ENCODE measurements at regions not wholly inside any gene's neighbourhood (a gene's known extent, or its start where the extent isn't known, plus 50 kb on each side); places are given as distances from the start of the nearest gene placed in this dataset.

- no peak for TF ChIP-seq CTCF (IDR thresholded peaks at IDR 0.05; ENCODE audit: low read depth, low read length)
- DNase-seq (ENCODE audit: extremely low read depth, low read depth) = peak; percentile 90
These were observed 128.0 kb downstream of the RFLNA start for GRCh38 chr12:124422570-124423523.

GRCh38 chr12:124422142-124422569, 127.3 kb downstream of the RFLNA start:
- no peak for TF ChIP-seq CTCF (IDR thresholded peaks at IDR 0.05; ENCODE audit: low read depth, low read length)
- no peak for DNase-seq (ENCODE audit: extremely low read depth, low read depth)

GRCh38 chr12:124420996-124421674, 126.2 kb downstream of the RFLNA start:
- TF ChIP-seq CTCF (IDR thresholded peaks at IDR 0.05; ENCODE audit: low read depth, low read length) = no peak
- DNase-seq (ENCODE audit: extremely low read depth, low read depth) = no peak

- no peak for DNase-seq (ENCODE audit: extremely low read depth, low read depth)
- no peak for TF ChIP-seq CTCF (IDR thresholded peaks at IDR 0.05; ENCODE audit: low read depth, low read length)
These were observed 125.4 kb downstream of the RFLNA start for GRCh38 chr12:124420041-124420995.

- DNase-seq (ENCODE audit: extremely low read depth, low read depth) = no peak
- no peak for TF ChIP-seq CTCF (IDR thresholded peaks at IDR 0.05; ENCODE audit: low read depth, low read length)
These were observed 124.6 kb downstream of the RFLNA start for GRCh38 chr12:124419292-124420040.

- no peak for DNase-seq (ENCODE audit: extremely low read depth, low read depth)
- no peak for TF ChIP-seq CTCF (IDR thresholded peaks at IDR 0.05; ENCODE audit: low read depth, low read length)
These were observed 123.9 kb downstream of the RFLNA start for GRCh38 chr12:124418791-124419190.
